Brain microvascular endothelial cell (primary cell): ENCODE measurements at regions not wholly inside any gene's neighbourhood (a gene's known extent, or its start where the extent isn't known, plus 50 kb on each side); places are given as distances from the start of the nearest gene placed in this dataset.
A peak's percentile ranks its signal among the peaks of the same experiment; 100 is the strongest.

Source experiments
- DNase-seq: peaks from one replicate; pipeline ENCODE4 v3.0.0-alpha.2; 2020
- H3K27ac ChIP-seq: fragments of 250-450 bp; sonication (Bioruptor Pico); 2 replicates; pipeline ENCODE4 v1.5.1; 2020; ENCODE audit warnings: mild to moderate bottlenecking, moderate library complexity
- H3K27me3 ChIP-seq: fragments of 250-450 bp; sonication (Bioruptor Pico); replicated peaks from 2 replicates; pipeline ENCODE4 v1.5.1; 2020; ENCODE audit warnings: mild to moderate bottlenecking
- H3K36me3 ChIP-seq: fragments of 250-450 bp; sonication (Bioruptor Pico); replicated peaks from 2 replicates; pipeline ENCODE4 v1.5.1; 2020; ENCODE audit warnings: mild to moderate bottlenecking
- H3K4me3 ChIP-seq: 2 replicates; pipeline ENCODE4 v1.5.1; 2011; ENCODE audit warnings: low read depth, mild to moderate bottlenecking, control low read depth, low read length, moderate library complexity
- CTCF ChIP-seq: IDR thresholded peaks from 2 replicates; pipeline ENCODE4 v1.5.1; 2011; ENCODE audit warnings: low read depth, mild to moderate bottlenecking, moderate library complexity, low read length, control low read depth, inconsistent platforms; ENCODE audit errors: missing control alignments
- in situ Hi-C: cut with HindIII; loops from 2 replicates; pipeline ENCODE4 v1.10.0; 2017; ENCODE audit warnings: low sequenced_read_pairs, low pct_ligation_motif_present

GRCh38 chr12:124501827-124502226, 65.6 kb downstream of the NCOR2 start:
- Histone ChIP-seq H3K27ac (no peak overlapping the region), H3K4me3 (no peak overlapping the region), H3K36me3 (no peaks in the 10 kb centered on the region), H3K27me3 (no peaks in the 10 kb centered on the region)
- no peak for DNase-seq
- in situ Hi-C loops: no loop called here
- TF ChIP-seq CTCF: no peak

GRCh38 chr12:124501112-124501561, 66.3 kb downstream of the NCOR2 start:
- no peaks in the 10 kb centered on the region for H3K36me3 ChIP-seq
- TF ChIP-seq CTCF: no peak
- no peaks in the 10 kb centered on the region for H3K27me3 ChIP-seq
- no peak for DNase-seq
- no peak overlapping the region for H3K27ac ChIP-seq
- in situ Hi-C loops: no loop called here
- H3K4me3 ChIP-seq: no peak overlapping the region

GRCh38 chr12:124499898-124500244, 67.5 kb downstream of the NCOR2 start:
- Histone ChIP-seq H3K27me3 (no peaks in the 10 kb centered on the region), H3K36me3 (peaks cover under 1% of the 10 kb centered on the region), H3K4me3 (no peak overlapping the region), H3K27ac (no peak overlapping the region)
- no peak for DNase-seq
- in situ Hi-C loops: no loop called here
- TF ChIP-seq CTCF: no peak

- peak overlapping the region; percentile 75 for H3K27ac ChIP-seq
- in situ Hi-C loops: no loop called here
Observed at GRCh38 chr12:124499190-124499753, 68.1 kb downstream of the NCOR2 start.

GRCh38 chr12:124498275-124499189, 68.9 kb downstream of the NCOR2 start:
- Histone ChIP-seq H3K27ac (peak overlapping the region; percentile 75), H3K4me3 (no peak overlapping the region), H3K36me3 (peaks cover 11% of the 10 kb centered on the region), H3K27me3 (no peaks in the 10 kb centered on the region)
- peak; percentile 70 for DNase-seq
- TF ChIP-seq CTCF: no peak
- in situ Hi-C loops: no loop called here

More at GRCh38 chr12:124499190-124499753, 68.1 kb downstream of the NCOR2 start:
- peaks cover 6% of the 10 kb centered on the region for H3K36me3 ChIP-seq
- no peaks in the 10 kb centered on the region for H3K27me3 ChIP-seq
- TF ChIP-seq CTCF: peak; percentile 55
- no peak overlapping the region for H3K4me3 ChIP-seq
- DNase-seq: no peak
